ENCODE measurements at regions not wholly inside any gene's neighbourhood (a gene's known extent, or its start where the extent isn't known, plus 50 kb on each side); places are given as distances from the start of the nearest gene placed in this dataset.

DNA sequence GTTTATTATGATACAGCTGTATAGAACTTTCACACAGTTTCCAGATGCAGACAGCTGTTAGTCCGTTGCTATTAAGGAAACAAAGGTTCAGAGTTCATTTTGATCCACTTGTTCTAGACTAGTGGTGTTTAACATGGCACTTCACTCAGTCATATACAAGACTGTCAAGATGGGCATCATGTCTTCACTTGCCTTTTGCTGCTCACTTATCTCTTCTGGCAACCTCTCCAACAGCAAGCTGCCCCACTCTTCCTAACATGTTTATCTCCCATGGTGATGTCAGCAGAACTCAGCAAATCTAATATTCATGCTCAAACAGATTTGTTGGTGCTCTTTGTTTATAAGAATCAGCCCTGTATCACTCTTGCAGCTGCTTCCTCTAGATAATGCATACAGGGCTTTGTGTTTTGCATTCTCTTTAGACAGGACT, 236.2 kb upstream of the HAND2 start:
- TF ChIP-seq, protein P1, sequence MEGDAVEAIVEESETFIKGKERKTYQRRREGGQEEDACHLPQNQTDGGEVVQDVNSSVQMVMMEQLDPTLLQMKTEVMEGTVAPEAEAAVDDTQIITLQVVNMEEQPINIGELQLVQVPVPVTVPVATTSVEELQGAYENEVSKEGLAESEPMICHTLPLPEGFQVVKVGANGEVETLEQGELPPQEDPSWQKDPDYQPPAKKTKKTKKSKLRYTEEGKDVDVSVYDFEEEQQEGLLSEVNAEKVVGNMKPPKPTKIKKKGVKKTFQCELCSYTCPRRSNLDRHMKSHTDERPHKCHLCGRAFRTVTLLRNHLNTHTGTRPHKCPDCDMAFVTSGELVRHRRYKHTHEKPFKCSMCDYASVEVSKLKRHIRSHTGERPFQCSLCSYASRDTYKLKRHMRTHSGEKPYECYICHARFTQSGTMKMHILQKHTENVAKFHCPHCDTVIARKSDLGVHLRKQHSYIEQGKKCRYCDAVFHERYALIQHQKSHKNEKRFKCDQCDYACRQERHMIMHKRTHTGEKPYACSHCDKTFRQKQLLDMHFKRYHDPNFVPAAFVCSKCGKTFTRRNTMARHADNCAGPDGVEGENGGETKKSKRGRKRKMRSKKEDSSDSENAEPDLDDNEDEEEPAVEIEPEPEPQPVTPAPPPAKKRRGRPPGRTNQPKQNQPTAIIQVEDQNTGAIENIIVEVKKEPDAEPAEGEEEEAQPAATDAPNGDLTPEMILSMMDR (IDR thresholded peaks at IDR 0.05), result no peak
- no peak for TF ChIP-seq POLR2A (IDR thresholded peaks at IDR 0.05)
